ENCODE measurements at regions not wholly inside any gene's neighbourhood (a gene's known extent, or its start where the extent isn't known, plus 50 kb on each side); places are given as distances from the start of the nearest gene placed in this dataset.
A peak's percentile ranks its signal among the peaks of the same experiment; 100 is the strongest.

DNA sequence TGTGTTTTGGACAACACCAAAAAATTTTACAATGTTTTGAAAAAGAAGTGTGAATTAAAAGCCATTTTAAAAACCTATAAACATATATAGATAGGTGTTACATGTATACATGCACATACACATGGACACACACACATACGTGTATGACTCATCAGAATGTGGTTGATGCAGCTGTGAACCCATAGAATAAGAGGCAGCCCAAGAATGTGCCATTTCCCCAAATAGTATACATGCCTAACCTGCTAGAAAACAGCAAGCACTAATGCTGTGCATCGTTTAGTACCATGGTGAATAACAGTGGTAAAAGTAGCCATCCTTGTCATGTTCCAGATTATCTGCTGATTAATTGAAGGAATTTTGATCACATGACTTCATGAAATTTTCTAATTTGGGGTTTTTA, 149.0 kb downstream of the DSEL start:
- no peak for ATAC-seq (replicated peaks; ENCODE audit: extremely low read depth, poor library complexity, severe bottlenecking)
- Mint-ChIP-seq H3K36me3 (ENCODE audit: insufficient read depth) (no peaks in the 10 kb centered on the region), H3K4me1 (no peaks in the 10 kb centered on the region), H3K4me3 (no peak overlapping the region), H3K27me3 (no peaks in the 10 kb centered on the region), H3K27ac (ENCODE audit: low read depth) (no peak overlapping the region), H3K9me3 (peaks cover 5% of the 10 kb centered on the region)
- no peak for DNase-seq (ENCODE audit: low spot score in 2 of 2)

DNA sequence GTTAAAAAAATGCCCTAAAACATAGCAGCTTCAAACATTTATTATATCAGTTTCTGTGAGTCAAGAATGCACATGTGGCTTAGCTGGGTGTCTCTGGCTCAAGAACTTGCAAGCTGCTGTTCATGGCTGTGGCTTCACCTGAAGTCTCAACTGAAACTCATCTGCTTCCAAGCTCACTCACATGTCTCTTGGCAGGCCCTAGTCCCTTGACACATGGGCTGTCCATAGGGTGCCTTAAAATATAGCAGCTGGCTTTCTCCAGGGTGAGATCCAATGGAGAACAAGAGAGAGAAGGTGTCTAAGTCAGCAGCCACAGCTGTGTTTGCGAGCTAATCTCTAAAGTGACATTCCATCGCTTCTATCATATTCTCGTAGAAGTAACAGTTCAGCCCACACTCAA, 152.8 kb downstream of the DSEL start:
- no peaks in the 10 kb centered on the region for H3K27me3 Mint-ChIP-seq
- no peaks in the 10 kb centered on the region for H3K36me3 Mint-ChIP-seq (ENCODE audit: insufficient read depth)
- H3K27ac Mint-ChIP-seq (ENCODE audit: low read depth): no peak overlapping the region
- no peak overlapping the region for H3K4me3 Mint-ChIP-seq
- no peak for DNase-seq (ENCODE audit: low spot score in 2 of 2)
- H3K9me3 Mint-ChIP-seq: peaks cover 5% of the 10 kb centered on the region
- no peaks in the 10 kb centered on the region for H3K4me1 Mint-ChIP-seq
- no peak for ATAC-seq (replicated peaks; ENCODE audit: extremely low read depth, poor library complexity, severe bottlenecking)

DNA sequence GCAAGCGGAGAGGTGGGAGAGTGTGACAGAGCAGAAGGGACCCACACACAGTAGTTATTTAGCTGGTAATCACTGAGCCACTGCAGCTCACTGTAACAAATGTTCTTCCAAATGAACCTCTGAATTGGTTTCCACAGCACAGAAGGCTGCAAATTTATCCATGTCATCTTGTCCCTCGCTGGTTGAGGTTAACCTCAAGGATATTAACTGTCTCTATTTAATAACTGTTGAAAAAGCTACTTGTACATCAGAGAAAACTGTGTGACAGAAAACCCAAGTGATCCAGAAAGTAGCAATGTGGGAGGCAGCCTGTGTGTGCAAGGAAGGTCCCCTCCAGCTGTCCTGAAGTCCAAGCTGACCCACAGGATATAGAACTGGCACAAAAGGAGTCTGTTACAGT, 153.6 kb downstream of the DSEL start:
- Mint-ChIP-seq H3K4me3 (no peak overlapping the region), H3K36me3 (ENCODE audit: insufficient read depth) (no peaks in the 10 kb centered on the region), H3K27ac (ENCODE audit: low read depth) (no peak overlapping the region), H3K27me3 (no peaks in the 10 kb centered on the region), H3K4me1 (no peaks in the 10 kb centered on the region), H3K9me3 (peaks cover 5% of the 10 kb centered on the region)
- ATAC-seq (replicated peaks; ENCODE audit: extremely low read depth, poor library complexity, severe bottlenecking) (no peak), DNase-seq (ENCODE audit: low spot score in 2 of 2) (no peak)

DNA sequence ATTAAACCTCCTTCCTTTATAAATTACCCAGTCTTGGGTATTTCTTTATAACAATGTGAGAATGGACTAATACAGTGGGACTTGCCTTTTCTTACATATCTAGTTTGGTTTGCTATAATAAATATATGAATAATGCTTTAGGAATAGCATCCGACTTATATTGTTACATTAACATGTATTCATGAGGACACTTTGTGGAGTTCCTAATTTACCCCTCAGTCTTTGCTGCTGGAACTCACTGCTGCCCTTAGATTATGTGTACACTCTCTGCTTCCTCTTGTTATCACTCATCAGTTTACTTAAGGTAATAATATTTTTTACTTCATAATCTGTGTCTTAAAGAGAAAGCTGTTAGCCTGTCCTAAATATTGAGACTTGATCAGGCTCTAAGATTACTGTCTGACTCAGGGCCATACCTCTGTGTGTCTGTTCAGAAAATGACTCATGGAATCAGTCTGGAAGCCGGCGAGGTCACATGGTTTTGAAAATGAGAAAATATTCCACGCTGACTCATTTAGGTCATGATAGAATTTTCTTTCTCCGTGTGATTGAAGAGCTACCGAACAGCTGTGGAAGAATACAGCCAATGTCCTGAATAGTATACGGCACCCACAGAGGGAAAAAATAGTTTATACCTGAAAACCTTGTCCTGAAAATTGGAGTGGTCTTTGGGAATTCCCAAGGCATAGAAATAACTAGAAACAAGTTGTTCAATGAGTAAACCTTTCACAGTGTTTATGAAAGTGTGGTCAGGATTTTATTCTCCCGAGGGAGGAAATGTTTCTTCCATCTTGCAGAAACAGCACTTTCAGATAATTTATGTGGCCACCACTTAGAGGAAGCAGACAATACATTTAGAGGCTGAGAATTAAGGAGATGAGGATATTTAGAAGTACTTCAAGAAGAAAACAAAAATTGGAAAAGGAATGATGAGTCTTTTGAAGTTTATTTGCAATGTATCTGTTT, 156.4 kb downstream of the DSEL start:
- H3K27me3 Mint-ChIP-seq: no peaks in the 10 kb centered on the region
- no peak overlapping the region for H3K4me3 Mint-ChIP-seq
- DNase-seq (ENCODE audit: low spot score in 2 of 2): no peak

DNA sequence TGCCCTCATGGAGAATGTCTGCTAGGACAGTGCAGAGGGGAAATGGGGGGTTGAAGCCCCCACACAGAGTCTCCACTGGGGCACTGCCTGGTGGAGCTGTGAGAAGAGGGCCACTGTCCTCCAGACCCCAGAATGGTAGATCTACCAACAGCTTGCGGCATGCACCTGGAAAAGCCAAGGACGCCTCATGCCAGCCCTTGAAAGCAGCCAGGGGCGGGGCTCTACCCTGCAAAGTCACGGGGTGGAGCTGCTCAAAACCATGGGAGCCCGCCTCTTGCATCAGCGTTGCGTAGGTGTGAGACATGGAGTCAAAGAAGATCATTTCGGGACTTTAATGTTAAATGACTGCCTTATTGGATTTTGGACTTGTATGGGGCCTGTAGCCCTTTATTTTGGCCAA, 157.6 kb downstream of the DSEL start:
- no peaks in the 10 kb centered on the region for H3K36me3 Mint-ChIP-seq (ENCODE audit: insufficient read depth)
- no peak overlapping the region for H3K4me3 Mint-ChIP-seq
- no peaks in the 10 kb centered on the region for H3K4me1 Mint-ChIP-seq
- DNase-seq (ENCODE audit: low spot score in 2 of 2): no peak
- H3K27ac Mint-ChIP-seq (ENCODE audit: low read depth): no peak overlapping the region
- ATAC-seq (replicated peaks; ENCODE audit: extremely low read depth, poor library complexity, severe bottlenecking): no peak
- peaks cover 9% of the 10 kb centered on the region for H3K9me3 Mint-ChIP-seq
- no peaks in the 10 kb centered on the region for H3K27me3 Mint-ChIP-seq

More for the DNA sequence above, 156.4 kb downstream of the DSEL start:
- Mint-ChIP-seq H3K36me3 (ENCODE audit: insufficient read depth) (no peaks in the 10 kb centered on the region), H3K9me3 (peaks cover 5% of the 10 kb centered on the region), H3K27ac (ENCODE audit: low read depth) (no peak overlapping the region), H3K4me1 (no peaks in the 10 kb centered on the region)
- ATAC-seq (replicated peaks; ENCODE audit: extremely low read depth, poor library complexity, severe bottlenecking): peak; percentile 36

DNA sequence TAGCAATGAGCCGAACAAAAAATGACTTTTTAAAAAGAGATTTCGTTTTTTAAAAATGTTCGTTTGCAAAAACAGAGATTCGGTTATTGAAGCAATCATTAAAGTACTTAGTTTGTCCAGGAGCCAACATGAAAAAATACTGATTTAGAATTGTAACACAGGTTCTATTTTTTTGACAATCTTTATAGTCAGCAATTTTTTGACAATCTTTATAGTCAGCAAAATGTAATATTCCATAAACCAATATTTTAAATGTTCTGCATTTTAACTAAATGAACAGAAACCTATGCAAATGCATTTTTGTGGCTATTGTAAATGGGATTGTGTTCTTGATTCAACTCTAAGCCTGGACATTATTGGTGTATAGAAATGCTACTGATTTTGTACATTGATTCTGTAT, 161.8 kb downstream of the DSEL start:
- no peaks in the 10 kb centered on the region for H3K27me3 Mint-ChIP-seq
- DNase-seq (ENCODE audit: low spot score in 2 of 2) (no peak), ATAC-seq (replicated peaks; ENCODE audit: extremely low read depth, poor library complexity, severe bottlenecking) (no peak)
- no peak overlapping the region for H3K27ac Mint-ChIP-seq (ENCODE audit: low read depth)
- H3K9me3 Mint-ChIP-seq: peaks cover 9% of the 10 kb centered on the region
- no peaks in the 10 kb centered on the region for H3K4me1 Mint-ChIP-seq
- H3K36me3 Mint-ChIP-seq (ENCODE audit: insufficient read depth): no peaks in the 10 kb centered on the region
- no peak overlapping the region for H3K4me3 Mint-ChIP-seq

DNA sequence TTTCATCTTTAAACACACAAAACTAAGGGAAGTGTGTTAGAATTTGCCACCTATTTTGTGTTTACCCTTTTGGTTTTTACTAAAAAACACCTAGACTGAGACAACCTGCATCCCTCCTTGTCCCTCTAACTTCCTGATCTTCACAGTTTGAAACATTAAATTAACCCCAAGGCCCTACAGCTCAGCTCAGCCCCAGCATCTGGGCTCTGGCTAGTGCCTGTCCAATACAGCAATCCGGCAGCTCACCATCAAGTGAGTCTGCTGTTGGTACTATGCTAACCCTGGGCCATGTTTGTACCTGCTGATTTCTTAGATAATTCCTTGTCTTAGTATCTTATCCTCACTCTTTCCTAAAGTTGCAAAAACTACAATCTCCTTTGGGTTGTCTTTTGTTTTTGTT, 162.4 kb downstream of the DSEL start:
- Mint-ChIP-seq H3K4me3 (no peak overlapping the region), H3K27ac (ENCODE audit: low read depth) (no peak overlapping the region), H3K4me1 (no peaks in the 10 kb centered on the region), H3K36me3 (ENCODE audit: insufficient read depth) (no peaks in the 10 kb centered on the region), H3K9me3 (peaks cover 9% of the 10 kb centered on the region), H3K27me3 (no peaks in the 10 kb centered on the region)
- DNase-seq (ENCODE audit: low spot score in 2 of 2) (no peak), ATAC-seq (replicated peaks; ENCODE audit: extremely low read depth, poor library complexity, severe bottlenecking) (no peak)

DNA sequence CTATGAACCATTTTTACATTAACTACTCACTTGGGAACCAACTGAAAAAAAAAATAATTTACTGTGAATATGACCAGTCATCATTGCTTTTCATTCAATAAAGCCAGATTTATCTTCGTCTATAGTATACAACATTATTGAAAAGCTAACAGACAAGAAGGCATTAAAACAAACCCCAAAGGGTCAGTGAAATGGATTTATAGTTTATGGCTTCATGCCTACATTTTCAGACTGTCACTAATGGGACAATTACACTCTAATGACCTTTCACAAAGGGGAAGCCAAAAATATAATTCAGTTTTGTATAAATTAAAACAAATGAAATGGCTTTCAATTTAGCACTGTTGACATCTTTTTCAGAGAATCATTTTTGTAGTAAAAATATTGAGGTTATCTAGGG, 169.1 kb downstream of the DSEL start:
- H3K27me3 Mint-ChIP-seq: no peaks in the 10 kb centered on the region
- no peaks in the 10 kb centered on the region for H3K9me3 Mint-ChIP-seq
- H3K36me3 Mint-ChIP-seq (ENCODE audit: insufficient read depth): no peaks in the 10 kb centered on the region
- no peaks in the 10 kb centered on the region for H3K4me1 Mint-ChIP-seq
- ATAC-seq (replicated peaks; ENCODE audit: extremely low read depth, poor library complexity, severe bottlenecking) (no peak), DNase-seq (ENCODE audit: low spot score in 2 of 2) (no peak)
- H3K27ac Mint-ChIP-seq (ENCODE audit: low read depth): no peak overlapping the region
- no peak overlapping the region for H3K4me3 Mint-ChIP-seq

DNA sequence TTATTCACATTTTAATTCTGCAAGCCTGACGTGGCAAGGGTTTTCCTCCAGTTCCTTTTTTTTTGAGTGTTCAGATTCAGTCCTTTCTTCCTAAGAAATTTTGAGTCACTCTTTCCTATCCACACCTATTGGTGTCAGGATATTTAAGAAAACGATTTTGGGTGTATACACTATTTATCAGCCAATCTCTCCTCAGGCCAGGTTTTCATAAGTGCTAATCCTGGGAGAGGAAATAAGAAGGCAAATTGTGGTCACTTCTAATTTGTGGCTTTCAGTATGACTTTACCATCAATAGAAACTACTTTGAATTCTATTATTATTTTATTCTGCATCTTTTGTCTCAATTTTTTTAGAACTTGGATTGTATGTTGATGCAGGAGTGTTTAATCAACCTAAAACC, 174.4 kb downstream of the DSEL start:
- Mint-ChIP-seq H3K36me3 (ENCODE audit: insufficient read depth) (no peaks in the 10 kb centered on the region), H3K27ac (ENCODE audit: low read depth) (no peak overlapping the region), H3K27me3 (no peaks in the 10 kb centered on the region), H3K4me3 (no peak overlapping the region), H3K9me3 (peaks cover 5% of the 10 kb centered on the region), H3K4me1 (no peaks in the 10 kb centered on the region)
- DNase-seq (ENCODE audit: low spot score in 2 of 2) (no peak), ATAC-seq (replicated peaks; ENCODE audit: extremely low read depth, poor library complexity, severe bottlenecking) (no peak)

DNA sequence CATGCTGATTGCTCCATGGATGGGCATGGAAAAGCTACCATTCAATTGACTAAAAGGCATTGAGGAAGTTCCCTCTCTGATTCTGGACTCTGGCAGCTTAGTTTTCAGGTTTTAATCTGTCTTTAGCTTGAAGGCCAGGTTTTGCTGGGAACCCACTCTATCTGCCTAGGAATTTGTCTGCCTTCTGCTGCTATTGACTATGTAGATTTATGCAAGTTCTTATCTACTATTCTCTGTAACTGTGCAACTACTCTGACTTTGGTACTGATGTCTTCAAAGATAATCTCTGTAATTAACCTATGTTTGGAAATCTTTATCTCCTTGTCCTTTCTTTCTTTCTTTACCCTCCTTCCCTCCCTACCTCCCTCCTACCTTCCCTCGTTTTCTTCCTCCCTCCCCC, 178.8 kb downstream of the DSEL start:
- Mint-ChIP-seq H3K27ac (ENCODE audit: low read depth) (no peak overlapping the region), H3K9me3 (peaks cover 16% of the 10 kb centered on the region), H3K4me1 (no peaks in the 10 kb centered on the region), H3K4me3 (no peak overlapping the region), H3K27me3 (no peaks in the 10 kb centered on the region), H3K36me3 (ENCODE audit: insufficient read depth) (no peaks in the 10 kb centered on the region)
- ATAC-seq (replicated peaks; ENCODE audit: extremely low read depth, poor library complexity, severe bottlenecking): no peak
- no peak for DNase-seq (ENCODE audit: low spot score in 2 of 2)

DNA sequence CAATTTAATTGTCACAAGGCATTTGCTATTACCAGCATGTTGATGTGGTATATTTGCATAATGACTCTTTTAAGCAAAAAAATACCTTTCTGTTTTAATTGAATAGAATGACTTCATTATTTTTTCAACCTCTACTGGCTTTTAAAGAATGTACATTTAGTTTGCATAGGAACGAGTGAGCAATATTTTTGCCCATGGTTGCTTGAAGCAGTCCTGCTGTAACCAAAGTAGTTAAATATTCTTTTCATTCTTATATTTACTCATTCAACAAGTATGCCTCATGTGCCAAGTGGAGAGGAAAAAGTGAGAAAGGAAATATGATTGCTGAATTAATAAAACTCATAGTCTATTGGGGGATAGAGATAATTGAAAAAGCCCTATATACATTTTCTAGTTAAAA, 184.7 kb downstream of the DSEL start:
- H3K4me1 Mint-ChIP-seq: no peaks in the 10 kb centered on the region
- ATAC-seq (replicated peaks; ENCODE audit: extremely low read depth, poor library complexity, severe bottlenecking): no peak
- no peak for DNase-seq (ENCODE audit: low spot score in 2 of 2)
- H3K27me3 Mint-ChIP-seq: no peaks in the 10 kb centered on the region
- H3K27ac Mint-ChIP-seq (ENCODE audit: low read depth): no peak overlapping the region
- no peak overlapping the region for H3K4me3 Mint-ChIP-seq
- peaks cover 10% of the 10 kb centered on the region for H3K9me3 Mint-ChIP-seq
- no peaks in the 10 kb centered on the region for H3K36me3 Mint-ChIP-seq (ENCODE audit: insufficient read depth)

DNA sequence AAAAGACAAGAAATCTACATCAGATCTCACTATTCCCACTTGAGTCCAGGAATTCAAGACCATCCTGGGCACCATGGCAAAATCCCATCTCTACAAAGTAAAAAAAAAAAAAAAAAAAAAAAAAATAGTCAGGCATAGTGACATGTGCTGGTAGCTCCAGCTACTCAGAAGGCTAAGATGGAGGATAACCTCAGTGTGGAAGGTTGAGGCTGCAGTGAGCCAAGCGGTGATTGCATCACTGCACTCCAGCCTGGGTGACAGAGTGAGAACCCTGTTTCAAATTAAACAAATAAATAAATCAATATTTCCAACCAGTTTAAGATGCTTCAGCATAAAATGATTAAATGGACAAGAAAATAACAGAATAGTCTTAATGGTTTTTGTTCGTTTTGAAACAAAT, 197.4 kb downstream of the DSEL start:
- DNase-seq (ENCODE audit: low spot score in 2 of 2) (no peak), ATAC-seq (replicated peaks; ENCODE audit: extremely low read depth, poor library complexity, severe bottlenecking) (no peak)
- Mint-ChIP-seq H3K27ac (ENCODE audit: low read depth) (no peak overlapping the region), H3K36me3 (ENCODE audit: insufficient read depth) (no peaks in the 10 kb centered on the region), H3K27me3 (no peaks in the 10 kb centered on the region), H3K4me3 (no peak overlapping the region), H3K9me3 (no peaks in the 10 kb centered on the region), H3K4me1 (no peaks in the 10 kb centered on the region)

DNA sequence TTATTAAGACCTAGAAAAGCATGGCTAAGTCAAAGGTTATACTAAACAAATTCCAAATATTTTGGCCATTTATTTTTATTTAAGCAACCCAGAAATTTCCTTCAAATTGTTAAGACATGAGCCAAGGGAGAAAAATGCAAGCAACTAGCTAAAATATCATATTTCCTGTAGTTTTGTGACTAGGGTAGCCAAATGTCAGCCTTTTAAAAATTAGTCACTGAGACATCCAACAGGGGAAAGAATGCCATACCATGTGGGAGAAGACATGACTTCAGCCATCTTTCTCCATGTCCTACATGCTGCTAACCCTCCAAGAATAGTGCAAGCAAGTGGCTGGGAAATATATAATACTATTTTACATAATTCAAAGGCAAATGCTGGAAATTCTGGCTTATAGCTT, 197.9 kb downstream of the DSEL start:
- H3K36me3 Mint-ChIP-seq (ENCODE audit: insufficient read depth): no peaks in the 10 kb centered on the region
- no peak for ATAC-seq (replicated peaks; ENCODE audit: extremely low read depth, poor library complexity, severe bottlenecking)
- no peak overlapping the region for H3K27ac Mint-ChIP-seq (ENCODE audit: low read depth)
- no peak overlapping the region for H3K4me3 Mint-ChIP-seq
- no peaks in the 10 kb centered on the region for H3K27me3 Mint-ChIP-seq
- no peaks in the 10 kb centered on the region for H3K9me3 Mint-ChIP-seq
- DNase-seq (ENCODE audit: low spot score in 2 of 2): no peak
- no peaks in the 10 kb centered on the region for H3K4me1 Mint-ChIP-seq

All from central memory CD8-positive, alpha-beta T cell (primary cell).